Tibial artery (tissue), 4 donors: ENCODE measurements at regions not wholly inside any gene's neighbourhood (a gene's known extent, or its start where the extent isn't known, plus 50 kb on each side); places are given as distances from the start of the nearest gene placed in this dataset.

Source experiments
- DNase-seq, 2 donors: peaks; one replicate each; pipeline ENCODE4 v3.0.0-alpha.2; 2019
- H3K27ac ChIP-seq, 2 donors: fragments of 200-600 bp; sonication (generic) in 1 of 2; 1 replicate in 1 of 2; 2 replicates in 1 of 2; pipeline ENCODE4 v1.5.1; 2018 to 2019; ENCODE audit warnings: mild to moderate bottlenecking in 1 of 2
- H3K27me3 ChIP-seq, 2 donors: fragments of 200-600 bp; sonication (generic) in 1 of 2; one replicate each; pipeline versions ENCODE4 v1.5.1 to v1.6.0; 2016 to 2019
- H3K36me3 ChIP-seq, 3 donors: fragments of 200-600 bp; sonication (generic) in 2 of 3; one replicate each; pipeline ENCODE4 v1.5.1; 2016 to 2019; ENCODE audit warnings: mild to moderate bottlenecking in 2 of 3
- H3K4me1 ChIP-seq, 4 donors: fragments of 200-600 bp; sonication (generic) in 2 of 4; 1 replicate in 3 of 4; 2 replicates in 1 of 4; pipeline ENCODE4 v1.5.1; 2016 to 2019
- H3K4me3 ChIP-seq, 2 donors: fragments of 200-600 bp; sonication (generic) in 1 of 2; 1 replicate in 1 of 2; 2 replicates in 1 of 2; pipeline ENCODE4 v1.5.1; 2018 to 2019; ENCODE audit warnings: mild to moderate bottlenecking in 2 of 2
- H3K9me3 ChIP-seq, 3 donors: fragments of 200-600 bp; sonication (generic) in 1 of 3; one replicate each; pipeline ENCODE4 v1.5.1; 2016 to 2019
- CTCF ChIP-seq, 2 experiments: fragments of 200-600 bp in 1 of 2; fragments of 450-650 bp in 1 of 2; IDR thresholded peaks; one replicate each; pipeline ENCODE4 v1.5.1; 2017 to 2019; ENCODE audit warnings: antibody characterized with exemption in 2 of 2, mild to moderate bottlenecking in 1 of 2, moderate library complexity in 1 of 2
- intact Hi-C: fragments of 100-400 bp; cut with DNase I; formaldehyde crosslinking; loops from one replicate; pipeline ENCODE4 v1.15.0; 2023; ENCODE audit warnings: low total_unique reads

GRCh38 chr14:76313852-76314251, 62.1 kb upstream of the ESRRB start:
- no peak for TF ChIP-seq CTCF (IDR thresholded peaks at IDR 0.05)
- intact Hi-C loops: no loop called here
- no peak overlapping the region for H3K27ac ChIP-seq

GRCh38 chr14:76314521-76315034, 61.4 kb upstream of the ESRRB start:
- intact Hi-C loops: no loop called here
- no peak overlapping the region for H3K27ac ChIP-seq
- H3K36me3 ChIP-seq: no peaks in the 10 kb centered on the region
- H3K4me3 ChIP-seq: no peak overlapping the region
- H3K4me1 ChIP-seq: peaks cover 0 to 15% (median 4%) of the 10 kb centered on the region in 4 donors
- no peaks in the 10 kb centered on the region for H3K27me3 ChIP-seq
- H3K9me3 ChIP-seq: no peaks in the 10 kb centered on the region
- TF ChIP-seq CTCF (IDR thresholded peaks at IDR 0.05): no peak
- DNase-seq: peak in 1 of 2 donors; percentile 32

More at GRCh38 chr14:76313852-76314251, 62.1 kb upstream of the ESRRB start:
- Histone ChIP-seq H3K4me1 (peaks cover 0 to 15% (median 4%) of the 10 kb centered on the region in 4 donors), H3K36me3 (no peaks in the 10 kb centered on the region), H3K27me3 (no peaks in the 10 kb centered on the region), H3K4me3 (no peak overlapping the region), H3K9me3 (no peaks in the 10 kb centered on the region)
- DNase-seq: no peak

DNA sequence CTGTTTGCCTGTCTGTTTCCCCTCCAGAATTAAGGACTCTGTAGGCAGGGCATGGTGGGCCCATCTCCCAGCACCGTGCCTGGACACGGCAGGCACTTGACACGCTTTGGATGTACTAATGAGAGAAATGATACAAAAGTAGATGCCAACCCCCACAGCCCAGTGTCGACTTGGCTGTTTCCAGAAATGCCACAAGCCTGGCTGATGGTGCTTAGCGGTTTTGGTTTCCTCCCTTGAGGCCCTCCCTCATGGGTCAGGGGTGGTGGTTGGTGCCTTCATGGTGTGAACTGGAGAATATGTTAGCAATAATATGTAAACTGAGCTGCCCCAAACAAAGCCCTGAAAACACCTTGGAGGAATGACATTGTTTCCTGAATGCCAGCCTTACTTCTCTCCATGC, 55.5 kb upstream of the ESRRB start:
- H3K27me3 ChIP-seq: no peaks in the 10 kb centered on the region
- H3K4me3 ChIP-seq: no peak overlapping the region
- no peaks in the 10 kb centered on the region for H3K4me1 ChIP-seq
- peak in 1 of 2 donors; percentile 32 for DNase-seq
- H3K27ac ChIP-seq: no peak overlapping the region
- TF ChIP-seq CTCF (IDR thresholded peaks at IDR 0.05): no peak
- intact Hi-C loops: no loop called here
- H3K36me3 ChIP-seq: no peaks in the 10 kb centered on the region
- H3K9me3 ChIP-seq: no peaks in the 10 kb centered on the region

GRCh38 chr14:76320975-76321374, 55.0 kb upstream of the ESRRB start:
- TF ChIP-seq CTCF (IDR thresholded peaks at IDR 0.05): no peak
- intact Hi-C loops: no loop called here
- H3K4me3 ChIP-seq: no peak overlapping the region
- no peaks in the 10 kb centered on the region for H3K27me3 ChIP-seq
- H3K9me3 ChIP-seq: no peaks in the 10 kb centered on the region
- H3K4me1 ChIP-seq: no peaks in the 10 kb centered on the region
- H3K27ac ChIP-seq: no peak overlapping the region
- no peak for DNase-seq
- no peaks in the 10 kb centered on the region for H3K36me3 ChIP-seq

GRCh38 chr14:76322594-76323220, 53.2 kb upstream of the ESRRB start:
- Histone ChIP-seq H3K36me3 (no peaks in the 10 kb centered on the region), H3K27me3 (peaks cover 0 to 8% of the 10 kb centered on the region in 2 donors), H3K4me3 (no peak overlapping the region), H3K9me3 (no peaks in the 10 kb centered on the region), H3K4me1 (no peaks in the 10 kb centered on the region), H3K27ac (no peak overlapping the region)
- DNase-seq: no peak
- intact Hi-C loops: no loop called here
- no peak for TF ChIP-seq CTCF (IDR thresholded peaks at IDR 0.05)
